Ecto neural progenitor cell (in vitro differentiated cells): ENCODE measurements at regions not wholly inside any gene's neighbourhood (a gene's known extent, or its start where the extent isn't known, plus 50 kb on each side); places are given as distances from the start of the nearest gene placed in this dataset.

Experiments
- DNase-seq: peaks from one replicate; pipeline ENCODE4 v3.0.0-alpha.2; 2018; ENCODE audit warnings: low spot score

DNA sequence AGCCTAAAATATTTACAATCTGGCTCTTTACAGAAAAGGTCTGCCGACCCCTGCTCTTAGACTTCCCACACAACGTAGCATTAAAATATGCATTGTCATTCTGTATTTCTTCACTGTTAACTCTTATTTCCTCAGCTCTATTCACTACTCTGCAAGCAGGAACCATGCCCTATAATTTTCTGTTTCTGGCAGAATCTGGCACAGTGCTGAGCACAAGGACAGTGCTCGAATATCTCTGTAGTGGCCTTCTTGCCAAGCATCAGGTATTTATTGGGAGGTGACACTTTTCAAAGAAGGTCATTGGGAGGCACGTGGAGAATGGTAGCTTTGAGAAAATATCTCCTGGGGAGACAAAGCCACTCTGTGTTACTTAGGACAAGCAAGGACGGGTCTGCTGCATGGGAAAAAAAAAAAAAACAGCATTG, 77.9 kb downstream of the PSMG1 start:
- no peak for DNase-seq

DNA sequence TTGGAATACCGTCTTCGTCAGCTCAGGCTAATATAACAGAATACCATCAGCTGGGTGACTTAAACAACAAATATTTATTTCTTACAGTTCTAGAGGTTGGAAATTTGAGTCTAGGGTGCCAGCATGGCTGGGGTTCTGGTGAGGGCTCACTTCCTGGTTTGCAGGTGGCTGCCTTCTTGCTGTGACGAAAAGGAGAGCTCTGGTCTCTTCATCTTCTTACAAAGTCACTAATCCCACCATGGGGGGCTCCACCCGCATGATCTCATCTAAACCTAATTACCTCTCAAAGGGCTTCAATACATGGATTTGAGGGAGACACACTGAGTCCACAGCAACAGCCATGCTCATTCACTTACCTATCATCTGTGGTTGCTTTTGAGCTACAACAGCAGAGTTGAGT, 78.3 kb downstream of the PSMG1 start:
- DNase-seq: no peak

DNA sequence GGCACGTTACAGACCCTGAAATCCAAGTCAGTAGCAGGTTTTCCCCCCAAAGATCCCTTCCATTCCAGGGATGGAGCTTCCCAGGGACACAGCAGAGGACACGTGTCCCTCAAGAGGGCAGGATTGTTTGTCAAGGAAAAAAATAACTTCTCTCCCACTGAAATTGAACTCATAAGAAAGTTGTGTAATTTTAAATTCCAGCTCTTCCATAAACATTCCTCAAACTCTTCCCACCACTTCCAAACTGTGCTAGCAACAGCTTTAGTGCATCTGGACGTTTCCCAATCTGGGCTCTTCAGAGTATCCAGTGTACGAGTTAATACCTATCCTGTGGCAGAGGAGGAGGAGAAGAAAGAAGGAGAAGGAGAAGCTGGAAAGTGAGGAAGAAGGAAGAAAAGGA, 79.6 kb downstream of the PSMG1 start:
- DNase-seq: no peak

DNA sequence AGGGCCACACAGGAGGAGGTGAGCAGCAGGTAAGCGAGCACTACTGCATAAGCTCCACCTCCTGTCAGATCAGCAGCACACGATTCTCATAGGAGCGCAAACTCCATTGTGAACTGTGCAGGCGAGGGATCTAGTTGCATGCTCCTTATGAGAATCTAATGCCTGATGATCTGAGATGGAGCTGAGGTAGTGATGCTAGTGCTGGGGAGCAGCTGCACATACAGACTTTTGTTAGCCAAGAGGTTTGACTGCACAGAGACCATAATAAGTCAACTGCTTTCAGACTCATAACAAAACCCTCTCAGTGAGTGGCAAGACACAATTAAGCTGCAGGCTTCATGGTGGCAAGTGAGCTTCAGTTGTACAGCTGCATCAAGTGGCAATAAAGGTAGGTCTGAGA, 83.4 kb downstream of the PSMG1 start:
- no peak for DNase-seq

DNA sequence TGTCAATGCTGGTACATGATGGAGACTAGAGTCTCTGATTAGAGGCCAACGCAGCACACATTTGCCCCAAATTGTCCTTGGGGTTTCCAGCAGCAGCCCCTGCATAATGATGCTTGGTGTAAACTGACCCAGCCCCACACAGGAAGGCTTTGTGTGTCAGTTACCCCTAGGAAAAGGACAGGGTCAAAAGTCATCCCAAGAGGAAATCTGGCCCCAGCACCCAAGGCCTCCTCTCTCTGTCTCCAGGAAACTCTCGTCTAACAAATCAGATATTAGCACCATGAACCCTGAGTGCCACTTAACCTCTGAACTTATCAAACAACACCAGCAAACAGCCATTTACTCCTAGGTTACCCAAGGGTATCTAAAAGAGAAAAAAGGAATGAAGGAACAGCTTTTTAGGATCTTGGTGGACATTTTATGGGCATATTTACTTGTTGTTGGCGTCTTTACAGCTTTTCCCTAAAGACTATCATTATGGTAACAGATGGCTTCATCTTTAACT, 84.5 kb downstream of the PSMG1 start:
- no peak for DNase-seq

DNA sequence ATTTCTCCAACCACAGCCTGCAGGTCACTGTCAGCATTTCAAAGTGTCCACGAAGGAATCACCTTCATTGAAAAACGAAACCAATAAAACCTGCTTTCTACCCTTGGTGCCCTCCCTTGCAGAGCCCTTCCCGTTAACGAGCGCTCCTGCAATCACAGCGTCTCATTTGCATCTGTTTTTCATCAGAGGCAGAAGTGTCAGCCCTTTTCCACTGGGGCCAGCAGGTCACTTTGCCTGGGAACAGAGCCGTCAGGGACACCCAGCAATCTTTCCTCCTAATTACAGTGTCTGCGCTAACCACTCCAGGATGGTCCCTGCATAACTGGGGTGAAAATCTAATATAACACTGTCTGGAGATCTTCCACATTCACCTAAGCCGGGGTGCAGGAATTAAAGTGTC, 85.3 kb downstream of the PSMG1 start:
- DNase-seq: no peak

DNA sequence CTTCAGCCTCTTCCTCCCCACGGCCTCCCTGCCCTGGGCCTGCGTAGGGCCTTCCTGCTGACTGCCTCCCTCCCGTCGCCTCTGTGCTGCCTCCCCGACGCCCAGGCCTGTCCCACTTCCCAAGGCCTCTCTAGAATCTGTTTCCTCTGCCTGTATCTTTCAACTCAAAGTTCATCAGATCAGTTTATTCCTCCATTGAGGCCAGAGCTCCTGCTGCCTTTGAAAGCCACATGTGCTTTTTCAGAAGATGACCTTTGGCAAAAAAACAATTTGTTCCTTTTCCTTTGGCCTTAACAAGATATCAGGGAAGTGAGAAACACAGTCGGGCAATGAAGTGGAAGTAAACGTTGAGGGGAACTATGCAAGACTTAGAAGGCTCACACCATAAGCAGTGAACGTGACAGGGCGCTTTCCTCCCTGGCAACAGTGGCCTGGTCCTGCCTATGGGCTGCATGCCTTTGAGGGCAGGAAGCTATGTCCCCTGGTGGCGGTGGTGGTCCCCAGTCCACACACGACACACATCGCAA, 85.9 kb downstream of the PSMG1 start:
- DNase-seq: no peak

DNA sequence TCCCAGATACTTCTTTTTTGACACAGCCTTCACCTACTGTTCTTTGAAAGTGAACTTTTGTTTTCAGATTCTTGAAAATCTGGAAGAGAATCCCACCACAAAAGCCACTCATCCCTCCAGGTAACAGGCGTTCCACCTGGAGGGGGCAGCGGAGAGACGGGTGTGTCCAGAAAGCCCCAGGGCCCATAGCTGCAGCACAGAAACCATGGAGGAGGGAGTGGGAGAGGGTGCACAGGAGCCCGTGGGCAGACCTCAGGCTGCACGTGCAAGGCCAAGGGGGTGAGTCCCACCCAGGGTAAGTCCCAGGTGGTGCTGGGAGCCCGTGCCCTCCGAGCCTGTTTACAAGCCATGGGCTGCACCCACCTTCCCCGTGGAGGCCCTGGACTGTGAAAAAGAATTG, 86.5 kb downstream of the PSMG1 start:
- DNase-seq: no peak

DNA sequence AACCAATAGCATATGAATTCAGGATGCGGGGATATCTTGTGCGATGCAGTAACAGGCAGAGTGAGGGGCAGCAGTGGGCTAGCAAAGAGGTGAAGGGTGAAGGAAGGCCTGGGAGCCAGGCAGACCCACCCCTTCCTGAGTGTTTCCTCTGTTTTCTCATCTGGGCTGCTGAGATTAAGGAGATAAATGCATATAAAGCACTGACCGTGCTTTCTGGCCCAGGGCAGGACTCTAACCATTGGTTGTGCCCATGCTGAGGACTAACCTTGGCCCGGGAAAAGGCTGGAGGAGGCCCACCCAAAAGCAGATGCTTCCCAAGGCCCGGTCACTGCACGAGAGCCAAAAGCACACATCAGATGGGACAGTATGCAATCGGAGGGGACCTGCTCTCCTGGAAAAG, 87.6 kb downstream of the PSMG1 start:
- DNase-seq: no peak

DNA sequence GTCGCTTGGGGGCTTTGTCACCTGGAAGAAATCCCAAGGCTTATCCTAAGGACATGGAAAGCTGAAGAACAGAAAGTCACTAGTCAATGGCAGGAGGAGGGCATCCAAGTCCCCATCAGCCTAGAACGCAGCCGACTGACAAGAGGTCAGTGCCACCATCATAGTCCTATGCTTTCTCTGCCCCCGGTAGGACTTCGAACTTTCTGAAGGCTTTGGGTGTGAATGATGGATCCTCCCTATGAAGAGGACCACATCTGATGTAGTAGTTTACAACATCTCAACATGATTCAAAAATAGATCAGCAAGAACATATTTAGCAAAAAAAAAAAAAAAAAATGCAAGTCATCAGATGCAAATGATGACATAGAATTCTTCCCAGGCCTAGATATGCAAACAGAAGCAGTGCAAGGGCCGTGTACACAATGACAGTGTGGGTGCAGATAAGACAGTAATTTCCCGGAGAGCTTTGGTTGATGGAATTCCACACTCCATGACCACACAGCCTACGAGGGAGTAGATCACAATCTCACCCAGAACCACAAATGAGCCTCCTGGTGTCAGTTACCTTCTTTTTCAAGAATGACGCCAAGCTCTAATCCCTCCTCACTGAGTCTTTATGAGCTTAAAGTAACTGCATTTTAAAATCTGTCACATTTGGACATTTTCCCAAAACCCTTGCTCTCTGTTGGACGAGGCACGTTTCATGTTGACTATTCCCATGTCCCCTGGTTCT, 88.2 kb downstream of the PSMG1 start:
- no peak for DNase-seq

DNA sequence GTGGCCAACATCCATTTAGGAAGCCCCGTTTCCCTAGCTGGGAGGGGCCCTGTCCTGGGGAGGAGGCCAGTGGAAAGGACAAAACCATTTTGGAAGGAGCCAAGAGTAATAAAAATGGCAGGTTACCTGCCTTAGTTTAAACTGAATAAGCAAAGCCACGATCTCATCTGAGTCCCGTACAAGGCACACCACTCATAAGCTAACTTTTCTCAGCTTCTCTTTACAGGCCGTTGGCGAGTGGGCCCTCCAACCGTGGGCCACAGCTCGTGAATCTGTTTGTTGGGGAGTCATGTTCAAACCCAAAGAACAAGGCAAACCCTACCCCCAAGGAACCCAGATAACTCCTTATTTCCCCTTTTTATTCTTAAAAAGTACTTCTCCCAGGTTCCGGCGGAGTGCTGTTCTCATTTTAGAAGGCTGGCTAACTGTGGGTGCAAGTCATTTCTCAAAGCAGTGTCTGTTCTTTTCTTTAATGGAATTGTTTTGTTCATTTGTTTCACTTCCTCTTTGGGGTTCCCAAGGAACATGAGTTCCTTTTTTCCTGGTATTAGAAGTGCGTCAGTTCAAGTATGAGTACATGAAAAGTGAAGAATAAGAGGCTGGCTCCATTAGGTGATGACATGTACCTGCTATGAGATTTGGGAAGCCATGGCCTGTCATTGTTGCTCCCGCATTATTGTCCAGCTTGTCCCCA, 89.0 kb downstream of the PSMG1 start:
- DNase-seq: no peak

DNA sequence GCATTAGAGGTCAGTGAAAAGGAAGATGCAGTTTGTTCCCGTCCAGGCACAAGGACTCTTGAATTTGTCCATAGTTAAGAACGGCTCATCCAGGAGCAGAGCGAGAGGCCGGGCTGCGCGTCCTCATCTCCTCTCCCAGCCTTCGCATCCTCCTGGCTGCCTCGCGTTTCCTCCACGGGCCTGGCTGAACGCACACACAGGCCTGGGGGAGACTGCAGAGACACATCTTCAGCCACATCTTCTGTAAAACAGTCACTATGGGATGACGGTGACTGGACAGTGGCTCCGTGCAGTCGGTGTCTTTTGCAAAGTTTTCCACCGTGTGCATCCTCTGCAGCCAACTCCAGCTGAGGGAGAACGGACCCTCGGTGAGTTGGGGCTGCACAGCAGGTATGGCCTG, 89.7 kb downstream of the PSMG1 start:
- no peak for DNase-seq

DNA sequence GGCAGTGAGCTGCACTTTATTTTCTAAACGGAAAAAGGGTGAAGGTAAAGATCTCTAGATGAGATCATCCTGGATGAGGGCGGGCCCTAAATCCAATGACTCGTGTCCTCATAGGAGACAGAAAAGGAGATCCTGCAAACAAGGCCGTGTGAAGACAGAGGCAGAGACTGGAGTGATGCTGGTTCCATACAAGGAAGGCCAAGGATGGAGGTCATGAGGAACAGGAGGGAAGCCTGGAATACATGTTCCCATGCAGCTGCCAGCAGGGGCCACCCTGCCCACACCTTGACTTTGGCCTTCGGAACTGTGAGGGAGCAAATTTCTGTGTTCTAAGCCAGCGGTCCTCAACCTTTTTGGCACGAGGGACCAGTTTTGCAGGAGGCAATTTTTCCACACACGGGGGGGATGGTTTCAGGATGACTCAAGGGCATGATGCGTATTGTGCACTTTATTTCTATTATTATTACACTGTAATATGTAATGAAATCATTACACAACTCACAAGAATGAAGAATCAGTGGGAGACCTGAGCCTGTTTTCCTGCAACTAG, 94.3 kb downstream of the PSMG1 start:
- no peak for DNase-seq

DNA sequence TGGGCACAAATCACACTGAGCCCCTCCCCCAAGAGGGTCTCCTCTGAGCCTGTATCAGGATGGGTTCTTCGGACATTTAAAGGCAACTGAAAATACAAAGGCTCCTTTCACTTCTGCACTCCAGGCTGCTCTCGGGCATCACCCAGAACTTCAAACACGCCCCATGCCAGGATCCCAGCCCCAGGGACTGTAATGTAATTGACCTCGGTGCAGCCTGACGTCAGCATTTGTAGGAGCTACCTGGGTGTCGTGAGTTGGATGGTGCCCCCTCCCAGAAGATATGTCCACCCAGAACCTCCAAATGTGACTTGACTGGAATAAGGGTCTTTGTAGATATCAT, 95.2 kb downstream of the PSMG1 start:
- no peak for DNase-seq

DNA sequence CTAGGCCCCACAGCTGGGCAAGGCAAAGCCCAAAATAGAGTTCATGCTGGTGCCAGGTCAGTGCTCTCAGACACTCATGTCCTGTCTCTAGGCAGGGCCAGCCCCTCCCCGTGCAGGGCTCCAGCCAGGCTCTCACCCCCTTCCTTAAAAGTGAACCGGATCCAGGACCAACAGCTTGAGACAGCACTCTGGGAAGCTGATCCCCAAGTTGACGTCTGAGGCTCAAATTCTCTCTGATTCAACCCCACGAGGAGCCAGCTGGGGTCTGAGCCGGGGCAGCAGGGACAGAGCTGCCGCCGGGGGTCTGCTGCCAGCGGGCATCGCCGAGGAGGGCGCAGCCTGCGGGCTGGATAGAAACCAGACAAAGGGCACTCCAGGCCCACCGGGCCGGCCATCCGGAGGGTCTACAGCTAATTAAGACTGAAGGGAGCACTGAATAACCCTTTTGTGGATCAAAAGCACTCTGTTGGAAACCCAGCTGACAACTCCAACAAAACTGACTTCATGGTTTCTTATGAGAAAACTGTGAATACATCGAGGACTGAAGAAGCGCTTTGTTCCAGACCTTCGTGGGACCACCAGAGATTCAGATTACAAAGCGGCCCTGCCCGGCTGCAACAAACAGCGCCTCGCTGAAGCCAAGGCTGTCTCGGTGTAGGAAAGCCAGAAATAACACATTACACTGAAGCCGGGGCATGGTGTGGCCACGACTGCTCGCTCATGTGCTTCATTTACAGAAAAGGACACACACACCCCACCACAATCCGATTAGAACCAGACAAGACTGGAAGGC, 95.8 kb downstream of the PSMG1 start:
- DNase-seq: no peak

DNA sequence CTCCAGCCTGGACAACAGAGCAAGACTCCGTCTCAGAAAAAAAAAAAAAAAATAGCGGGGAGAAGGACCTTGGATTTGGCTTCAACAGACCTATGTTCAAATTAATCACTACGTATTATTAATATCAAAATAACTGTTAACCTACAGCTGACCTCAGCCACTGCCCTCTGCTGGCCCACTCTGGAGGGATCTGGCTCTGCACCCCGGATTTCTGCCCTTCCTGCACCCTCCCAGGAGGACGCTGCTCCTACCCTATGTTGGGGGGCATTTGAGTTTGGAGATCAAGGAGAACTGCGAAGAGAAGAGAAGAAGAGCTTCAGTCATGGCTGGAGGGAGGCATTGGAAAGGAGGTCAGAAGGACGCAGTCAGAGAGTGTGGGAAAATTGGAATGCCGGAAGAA, 96.7 kb downstream of the PSMG1 start:
- DNase-seq: no peak

DNA sequence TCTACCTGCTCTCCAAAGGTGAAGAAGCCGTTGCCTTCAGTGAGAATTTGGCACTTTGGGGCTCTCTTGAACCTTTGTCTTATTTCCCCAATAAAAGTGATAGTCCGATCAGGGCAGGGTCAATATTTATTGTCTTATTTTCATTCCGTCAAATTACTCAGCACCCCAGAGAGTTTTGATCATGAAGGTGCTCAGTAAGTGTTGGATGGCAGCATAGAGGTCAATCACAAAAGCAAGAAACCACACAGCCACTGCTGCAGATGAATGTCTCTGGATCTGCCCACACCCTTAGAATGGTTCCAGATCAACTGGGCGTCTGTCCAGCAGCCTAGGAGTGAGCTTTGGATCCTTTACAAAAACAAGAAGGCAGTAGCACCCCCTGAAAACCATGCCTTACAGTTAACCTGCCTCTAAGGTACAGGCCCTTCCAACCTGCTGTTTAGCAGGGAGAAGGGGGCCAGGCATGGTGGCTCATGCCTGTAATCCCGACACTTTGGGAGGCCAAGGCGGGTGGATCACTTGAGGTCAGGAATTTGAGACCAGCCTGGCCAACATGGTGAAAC, 97.3 kb downstream of the PSMG1 start:
- DNase-seq: no peak

DNA sequence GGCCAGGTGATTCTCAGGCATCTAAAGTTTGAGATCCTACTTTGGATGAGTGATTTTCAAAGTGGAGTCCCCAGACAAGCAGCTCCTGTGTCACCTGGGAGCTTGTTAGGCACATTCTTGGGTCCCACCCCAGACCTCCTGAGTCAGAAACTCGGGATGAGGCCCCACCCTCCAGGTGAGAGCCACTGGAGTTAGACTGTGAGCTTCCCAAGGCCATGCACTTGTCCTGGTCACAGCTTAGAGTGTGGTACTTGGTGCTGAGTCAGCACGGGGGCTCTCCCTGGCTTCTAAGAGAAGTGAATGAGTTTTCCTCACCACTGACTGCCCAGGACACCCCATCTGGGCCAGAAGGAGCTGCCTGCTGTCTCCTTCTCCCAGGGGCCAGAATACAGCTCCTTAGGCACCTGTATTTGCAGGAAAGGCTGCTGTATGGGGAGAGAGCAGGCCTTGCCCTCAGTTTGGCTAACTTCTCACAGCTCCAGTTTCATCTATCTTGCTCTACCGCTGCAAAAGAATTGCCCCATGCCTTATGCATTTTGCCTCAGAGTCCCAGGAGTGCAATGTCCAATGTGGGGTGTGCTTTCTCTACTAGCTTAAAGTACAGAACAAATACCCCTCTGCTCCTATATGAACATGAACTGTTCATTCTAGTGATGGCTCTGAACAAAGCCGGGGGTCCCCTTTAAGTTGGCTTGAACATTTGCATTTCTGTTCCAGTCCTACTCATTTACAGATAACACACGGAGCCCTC, 98.1 kb downstream of the PSMG1 start:
- no peak for DNase-seq

DNA sequence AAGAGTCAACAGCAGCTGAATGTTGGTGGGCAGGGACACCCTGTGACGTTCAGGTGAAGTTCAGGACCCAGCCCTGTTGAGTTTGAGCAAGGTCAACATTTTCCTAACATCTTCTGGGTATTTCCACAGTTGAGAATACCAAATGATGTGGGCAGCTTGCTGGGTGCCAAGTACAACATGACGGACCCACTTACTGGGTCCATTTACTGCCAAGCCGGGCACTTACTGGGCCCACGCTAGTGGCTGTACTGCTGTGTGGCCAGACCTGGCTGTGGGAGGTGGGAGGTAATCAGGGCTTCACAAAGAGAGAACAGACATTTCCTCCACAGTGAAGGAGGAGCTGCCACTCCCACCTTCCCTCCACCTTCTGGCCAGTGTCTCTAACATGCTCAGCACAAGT, 99.2 kb downstream of the PSMG1 start:
- DNase-seq: no peak

DNA sequence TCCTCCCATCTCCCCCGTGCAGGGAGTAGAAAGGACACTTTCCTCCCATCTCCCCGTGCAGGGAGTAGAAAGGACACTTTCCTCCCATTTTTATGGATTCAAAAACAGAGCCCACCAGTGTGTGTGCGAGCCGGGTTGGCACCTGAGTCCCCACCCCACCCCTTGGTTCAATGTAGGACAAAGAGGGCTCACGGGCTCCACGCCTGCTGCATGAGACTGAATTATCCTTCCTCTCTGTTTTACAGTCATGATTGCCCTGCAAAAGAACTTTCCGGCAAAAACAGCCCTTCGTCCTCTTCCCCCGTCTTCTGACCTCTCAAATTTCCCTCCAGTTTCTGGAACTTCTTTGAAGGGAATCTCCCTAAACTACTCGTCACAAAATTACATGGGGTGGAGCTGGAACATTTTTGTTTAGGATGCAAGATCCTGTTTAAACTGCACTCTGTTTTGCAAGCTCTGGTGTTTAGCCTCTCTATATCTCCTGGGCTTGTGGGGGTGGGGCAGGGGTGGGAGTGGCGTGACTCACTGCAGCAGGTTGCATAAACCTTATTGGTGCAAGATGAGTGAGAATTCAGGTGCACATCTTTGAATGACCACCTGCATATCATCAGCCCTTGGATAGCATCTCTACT, 99.8 kb downstream of the PSMG1 start:
- no peak for DNase-seq
